Urinary bladder (tissue), 3 donors: ENCODE measurements at regions not wholly inside any gene's neighbourhood (a gene's known extent, or its start where the extent isn't known, plus 50 kb on each side); places are given as distances from the start of the nearest gene placed in this dataset.
"Not testable (repeated sequence)": the region's sequence is repeated elsewhere in the genome, so short reads cannot be mapped to it uniquely, and the experiment has no call there.

Experiments used
- DNase-seq: peaks from one replicate; pipeline ENCODE4 v3.0.0-alpha.2; 2015; ENCODE audit errors: extremely low spot score
- H3K27ac ChIP-seq: one replicate; pipeline ENCODE4 v1.5.1; 2013; ENCODE audit warnings: low read depth, mild to moderate bottlenecking, moderate library complexity
- H3K36me3 ChIP-seq: one replicate; pipeline ENCODE4 v1.6.1; 2013; ENCODE audit warnings: mild to moderate bottlenecking, moderate library complexity; ENCODE audit not compliant: insufficient read depth
- H3K4me1 ChIP-seq: one replicate; pipeline ENCODE4 v1.6.1; 2013; ENCODE audit warnings: mild to moderate bottlenecking, moderate library complexity; ENCODE audit not compliant: insufficient read depth
- H3K4me3 ChIP-seq: one replicate; pipeline ENCODE4 v1.5.1; 2013; ENCODE audit warnings: low read depth, low read length
- WGBS: extraction: QIAGEN DNeasy Blood & Tissue Kit; methylation state at CpG from one replicate; pipeline ENCODE4 v1.1.7; 2013; 5-methylcytosine and 5-hydroxymethylcytosine counted together
- donor health status: healthy with polysubstance abuse.
- donor health status: healthy.

DNA sequence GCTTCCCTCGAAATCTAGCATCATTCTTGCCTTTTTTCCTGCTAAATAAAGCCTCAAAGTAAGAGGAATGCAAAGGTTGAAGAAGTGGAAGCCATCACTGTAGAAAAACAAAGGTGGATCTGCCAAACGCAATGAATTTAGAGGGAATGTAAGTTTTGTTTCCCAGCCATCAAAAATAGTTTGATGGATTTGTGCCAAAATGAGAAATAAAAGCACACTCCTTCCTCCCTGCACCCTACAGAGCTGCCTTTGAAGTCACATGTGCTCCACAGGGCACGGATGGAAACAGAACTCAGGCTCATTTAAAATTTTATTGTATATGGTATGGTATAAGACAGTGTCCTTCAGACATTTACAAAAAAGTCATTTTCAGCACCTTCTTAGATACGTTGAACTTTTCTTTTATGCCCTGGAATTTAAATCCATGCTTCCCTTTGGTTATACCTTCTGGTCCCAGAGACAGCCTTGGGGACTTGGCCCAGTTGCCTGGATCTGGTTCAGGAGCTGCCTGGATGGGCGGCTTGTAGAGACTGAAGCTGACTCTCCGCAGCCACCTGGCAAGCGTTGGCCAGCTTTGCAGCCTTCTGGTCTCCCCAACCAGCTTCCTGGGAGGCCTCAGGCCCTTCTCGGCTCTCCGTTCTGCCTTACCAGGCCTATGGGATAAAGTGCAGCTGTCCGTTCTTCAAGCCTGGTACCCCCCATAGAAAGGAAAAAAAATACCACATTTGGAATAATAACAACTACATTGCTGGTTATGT, 228.5 kb upstream of the NEBL start:
- 83% methylated on average over 10 of the region's 10 CpGs for WGBS
- Histone ChIP-seq H3K36me3 (no peaks in the 10 kb centered on the region), H3K27ac (no peak overlapping the region), H3K4me1 (no peaks in the 10 kb centered on the region), H3K4me3 (no peak overlapping the region)
- DNase-seq = no peak

DNA sequence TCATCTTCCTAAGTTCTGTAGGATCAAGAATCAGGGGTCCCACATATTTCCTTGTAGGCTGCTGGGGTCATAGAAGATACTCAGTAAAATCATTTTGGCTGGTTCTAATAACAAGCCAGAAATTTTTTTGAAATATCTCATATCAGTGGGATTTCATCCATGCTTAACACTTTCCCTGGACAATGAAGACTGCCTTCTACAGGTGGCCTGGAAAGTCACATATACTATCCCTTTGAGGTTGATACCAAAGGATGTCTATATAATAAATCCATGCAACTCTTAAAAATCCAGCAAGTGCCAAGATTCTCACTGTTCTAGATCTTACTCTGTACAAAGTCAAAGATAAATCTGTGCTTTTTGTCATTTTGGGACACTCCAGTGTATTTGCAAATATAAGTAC, 225.8 kb upstream of the NEBL start:
- no peak overlapping the region for H3K4me3 ChIP-seq
- H3K27ac ChIP-seq = no peak overlapping the region
- H3K36me3 ChIP-seq = no peaks in the 10 kb centered on the region
- H3K4me1 ChIP-seq = no peaks in the 10 kb centered on the region
- DNase-seq = no peak

DNA sequence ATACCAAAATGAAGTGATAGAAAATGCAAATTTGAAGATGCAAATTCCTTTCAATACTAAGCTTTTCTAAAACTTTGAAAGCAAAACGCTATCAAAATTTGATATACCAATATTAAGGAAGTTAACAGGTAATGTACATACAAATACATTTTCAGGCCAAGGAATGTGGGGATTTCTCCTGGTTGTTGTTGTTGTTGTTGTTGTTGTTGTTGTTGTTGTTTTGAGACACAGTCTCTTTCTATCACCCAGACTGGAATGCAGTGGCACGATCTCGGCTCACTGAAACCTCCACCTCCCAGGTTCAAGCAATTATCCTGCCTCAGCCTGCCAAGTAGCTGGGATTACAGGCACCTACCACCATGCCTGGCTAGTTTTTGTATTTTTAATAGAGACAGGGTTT, 224.7 kb upstream of the NEBL start:
- not testable (repeated sequence) for H3K4me1 ChIP-seq, H3K27ac ChIP-seq, DNase-seq, H3K4me3 ChIP-seq, H3K36me3 ChIP-seq
- WGBS = 90% methylated on average over 3 of the region's 3 CpGs

- no peak for DNase-seq
- no peaks in the 10 kb centered on the region for H3K4me1 ChIP-seq
- WGBS = 78% methylated on average over 4 of the region's 4 CpGs
- H3K27ac ChIP-seq = no peak overlapping the region
- no peak overlapping the region for H3K4me3 ChIP-seq
- H3K36me3 ChIP-seq = no peaks in the 10 kb centered on the region
These were observed 217.6 kb upstream of the NEBL start for GRCh38 chr10:21114683-21115082.

- no peak overlapping the region for H3K27ac ChIP-seq
- no peak for DNase-seq
- no peaks in the 10 kb centered on the region for H3K4me1 ChIP-seq
- 90% methylated on average over 2 of the region's 2 CpGs for WGBS
- no peaks in the 10 kb centered on the region for H3K36me3 ChIP-seq
- H3K4me3 ChIP-seq = no peak overlapping the region
These were observed 213.2 kb upstream of the NEBL start for GRCh38 chr10:21110358-21110757.

- DNase-seq, H3K27ac ChIP-seq, H3K4me3 ChIP-seq, H3K36me3 ChIP-seq, H3K4me1 ChIP-seq: not testable (repeated sequence)
- 89% methylated on average over 4 of the region's 4 CpGs for WGBS
These were observed 209.8 kb upstream of the NEBL start for GRCh38 chr10:21106931-21107330.

DNA sequence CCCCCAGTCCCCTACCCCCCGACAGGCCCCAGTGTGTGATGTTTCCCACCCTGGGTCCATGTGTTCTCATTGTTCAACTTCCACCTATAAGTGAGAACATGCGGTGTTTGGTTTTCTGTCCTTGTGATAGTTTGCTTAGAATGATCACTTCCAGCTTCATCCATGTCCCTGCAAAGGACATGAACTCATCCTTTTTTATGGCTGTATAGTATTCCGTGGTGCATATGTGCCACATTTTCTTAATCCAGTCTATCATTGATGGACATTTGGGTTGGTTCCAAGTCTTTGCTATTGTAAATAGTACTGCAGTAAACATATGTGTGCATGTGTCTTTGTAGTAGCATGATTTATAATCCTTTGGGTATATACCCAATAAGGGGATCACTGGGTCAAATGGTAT, 208.2 kb upstream of the NEBL start:
- WGBS = 64% methylated on average over 3 of the region's 3 CpGs

GRCh38 chr10:21100871-21101514, 203.9 kb upstream of the NEBL start:
- H3K36me3 ChIP-seq = no peaks in the 10 kb centered on the region
- DNase-seq = no peak
- no peaks in the 10 kb centered on the region for H3K4me1 ChIP-seq
- no peak overlapping the region for H3K27ac ChIP-seq
- no peak overlapping the region for H3K4me3 ChIP-seq
- 58% methylated on average over 7 of the region's 7 CpGs for WGBS

More for the DNA sequence above, 208.2 kb upstream of the NEBL start:
- H3K36me3 ChIP-seq, H3K4me1 ChIP-seq, DNase-seq, H3K27ac ChIP-seq, H3K4me3 ChIP-seq: not testable (repeated sequence)

- Histone ChIP-seq H3K4me3 (no peak overlapping the region), H3K4me1 (no peaks in the 10 kb centered on the region), H3K36me3 (no peaks in the 10 kb centered on the region), H3K27ac (no peak overlapping the region)
- DNase-seq = no peak
- 68% methylated on average over 12 of the region's 12 CpGs for WGBS
These were observed 203.1 kb upstream of the NEBL start for GRCh38 chr10:21100190-21100589.

- H3K27ac ChIP-seq = no peak overlapping the region
- no peaks in the 10 kb centered on the region for H3K36me3 ChIP-seq
- no peak overlapping the region for H3K4me3 ChIP-seq
- H3K4me1 ChIP-seq = no peaks in the 10 kb centered on the region
- no peak for DNase-seq
- WGBS = 61% methylated on average over 6 of the region's 6 CpGs
These were observed 202.4 kb upstream of the NEBL start for GRCh38 chr10:21099291-21100062.

DNA sequence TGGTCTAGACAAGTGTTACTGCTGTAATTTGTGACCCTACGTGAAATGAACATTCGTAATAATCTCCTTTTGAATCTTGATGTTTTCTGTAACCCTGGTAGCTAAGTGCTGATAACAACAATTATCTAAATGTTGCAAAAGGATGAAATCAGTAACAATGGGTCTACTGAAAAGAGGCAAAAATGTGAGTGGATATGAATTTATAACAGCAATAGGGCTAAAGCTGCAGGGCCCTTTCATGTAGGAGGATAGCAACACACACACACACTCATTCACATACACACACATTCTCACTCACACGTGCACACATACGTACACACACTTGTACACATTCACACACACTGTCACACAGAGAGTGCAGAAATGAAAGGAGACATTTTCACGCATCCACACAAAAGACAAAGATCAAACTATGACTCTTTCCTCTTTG, 200.8 kb upstream of the NEBL start:
- 92% methylated on average over 5 of the region's 5 CpGs for WGBS
- DNase-seq = no peak
- Histone ChIP-seq H3K27ac (no peak overlapping the region), H3K4me3 (no peak overlapping the region), H3K4me1 (no peaks in the 10 kb centered on the region), H3K36me3 (no peaks in the 10 kb centered on the region)

DNA sequence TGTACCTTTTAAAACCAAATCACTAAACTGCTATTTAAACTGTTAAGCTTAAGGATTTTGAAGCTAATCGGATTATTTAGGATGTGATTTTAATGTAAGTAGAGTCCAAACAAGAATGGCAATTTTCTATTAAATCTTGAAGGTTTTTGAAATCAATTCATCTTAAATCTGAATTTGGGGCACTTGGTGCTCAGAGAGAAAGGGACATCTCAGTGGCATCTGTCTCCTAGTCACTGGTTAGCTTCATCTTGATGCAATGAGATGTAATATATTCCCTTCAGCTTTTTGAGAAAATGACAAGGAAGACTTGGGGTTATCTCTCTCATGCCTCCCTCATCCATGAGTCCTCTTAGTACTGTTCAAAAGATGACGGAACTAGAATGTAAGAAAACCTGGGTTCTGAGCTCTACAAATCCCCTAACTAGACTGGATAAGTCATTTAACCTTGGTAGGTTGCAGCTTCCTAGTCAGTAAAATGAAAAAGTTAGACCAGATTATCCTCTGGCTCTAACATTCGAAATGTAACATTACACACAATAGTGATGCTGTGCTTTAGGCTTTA, 198.5 kb upstream of the NEBL start:
- Histone ChIP-seq H3K36me3 (no peaks in the 10 kb centered on the region), H3K27ac (no peak overlapping the region), H3K4me3 (no peak overlapping the region), H3K4me1 (no peaks in the 10 kb centered on the region)
- no peak for DNase-seq
- WGBS = 89% methylated on average over 3 of the region's 3 CpGs

GRCh38 chr10:21095073-21095472, 198.0 kb upstream of the NEBL start:
- no peak for DNase-seq
- WGBS = 93% methylated on average over 3 of the region's 3 CpGs
- no peaks in the 10 kb centered on the region for H3K4me1 ChIP-seq

More at GRCh38 chr10:21095073-21095472, 198.0 kb upstream of the NEBL start:
- Histone ChIP-seq H3K4me3 (no peak overlapping the region), H3K36me3 (no peaks in the 10 kb centered on the region), H3K27ac (no peak overlapping the region)
